ENCODE measurements at regions not wholly inside any gene's neighbourhood (a gene's known extent, or its start where the extent isn't known, plus 50 kb on each side); places are given as distances from the start of the nearest gene placed in this dataset.

- no peaks in the 10 kb centered on the region for H3K79me2 ChIP-seq
- no peaks in the 10 kb centered on the region for H3K9me3 ChIP-seq (ENCODE audit: low read depth)
- no peaks in the 10 kb centered on the region for H3K4me1 ChIP-seq (ENCODE audit: insufficient read depth)
- no peaks in the 10 kb centered on the region for H4K20me1 ChIP-seq (ENCODE audit: insufficient read depth, poor library complexity, severe bottlenecking)
- no peaks in the 10 kb centered on the region for H3K27me3 ChIP-seq
- H3K4me2 ChIP-seq = no peak overlapping the region
- H3K27ac ChIP-seq = no peak overlapping the region
- 81% methylated on average over 10 of the region's 10 CpGs for WGBS (ENCODE audit: low lambda C conversion rate, missing lambda C conversion rate)
- DNase-seq (ENCODE audit: low spot score) = no peak
- H3K36me3 ChIP-seq (replicated peaks; ENCODE audit: insufficient read depth, low read depth) = no peaks in the 10 kb centered on the region
- no peak for TF ChIP-seq EZH2phosphoT487 (IDR thresholded peaks at IDR 0.05; ENCODE audit: low read depth, severe bottlenecking, unreplicated experiment)
- no peak for TF ChIP-seq EZH2 (IDR thresholded peaks at IDR 0.05; ENCODE audit: borderline replicate concordance)
- no peak for TF ChIP-seq CTCF (IDR thresholded peaks at IDR 0.05; ENCODE audit: poor library complexity)
- H3K4me3 ChIP-seq = no peak overlapping the region
- H2AFZ ChIP-seq = no peak overlapping the region
- H3K9me2 ChIP-seq (replicated peaks; ENCODE audit: insufficient read depth) = no peaks in the 10 kb centered on the region
These were observed 223.8 kb downstream of the USP6NL start for GRCh38 chr10:11387551-11388222.

- no peak overlapping the region for H3K4me2 ChIP-seq
- H3K36me3 ChIP-seq (replicated peaks; ENCODE audit: insufficient read depth, low read depth) = no peaks in the 10 kb centered on the region
- no peak overlapping the region for H3K4me3 ChIP-seq
- H3K27me3 ChIP-seq = no peaks in the 10 kb centered on the region
- H3K9me2 ChIP-seq (replicated peaks; ENCODE audit: insufficient read depth) = no peaks in the 10 kb centered on the region
- no peaks in the 10 kb centered on the region for H3K79me2 ChIP-seq
- no peaks in the 10 kb centered on the region for H4K20me1 ChIP-seq (ENCODE audit: insufficient read depth, poor library complexity, severe bottlenecking)
- no peak for DNase-seq (ENCODE audit: low spot score)
- no peak overlapping the region for H2AFZ ChIP-seq
- no peak for TF ChIP-seq EZH2phosphoT487 (IDR thresholded peaks at IDR 0.05; ENCODE audit: low read depth, severe bottlenecking, unreplicated experiment)
- TF ChIP-seq CTCF (IDR thresholded peaks at IDR 0.05; ENCODE audit: poor library complexity) = no peak
- no peak for TF ChIP-seq EZH2 (IDR thresholded peaks at IDR 0.05; ENCODE audit: borderline replicate concordance)
- H3K9me3 ChIP-seq (ENCODE audit: low read depth) = no peaks in the 10 kb centered on the region
- WGBS (ENCODE audit: low lambda C conversion rate, missing lambda C conversion rate) = 86% methylated on average over 9 of the region's 9 CpGs
- H3K4me1 ChIP-seq (ENCODE audit: insufficient read depth) = no peaks in the 10 kb centered on the region
- no peak overlapping the region for H3K27ac ChIP-seq
These were observed 224.4 kb downstream of the USP6NL start for GRCh38 chr10:11387044-11387443.

All from hepatocyte (in vitro differentiated cells).